MM.1S (cell line): ENCODE measurements at regions not wholly inside any gene's neighbourhood (a gene's known extent, or its start where the extent isn't known, plus 50 kb on each side); places are given as distances from the start of the nearest gene placed in this dataset.

ENCODE experiments used
- DNase-seq: peaks from one replicate; pipeline ENCODE4 v3.0.0-alpha.2; 2015
- H2AFZ ChIP-seq: fragments of 300-600 bp; sonication (generic); 2 replicates; pipeline ENCODE4 v1.6.0; 2016; ENCODE audit warnings: antibody characterized with exemption, low read length
- H3F3A ChIP-seq: fragments of 300-600 bp; sonication (generic); 2 replicates; pipeline ENCODE4 v1.6.1; 2016; ENCODE audit warnings: mild to moderate bottlenecking, antibody characterized with exemption, low read length, moderate library complexity, mixed read lengths; ENCODE audit not compliant: insufficient read depth
- H3K27ac ChIP-seq: fragments of 300-600 bp; sonication (generic); 2 replicates; pipeline ENCODE4 v1.5.1; 2016; ENCODE audit warnings: mild to moderate bottlenecking, low read length
- H3K27me3 ChIP-seq: fragments of 300-600 bp; sonication (generic); replicated peaks from 2 replicates; pipeline ENCODE4 v1.6.0; 2016; ENCODE audit warnings: low read length; ENCODE audit not compliant: insufficient read depth
- H3K36me3 ChIP-seq: fragments of 300-600 bp; sonication (generic); replicated peaks from 2 replicates; pipeline ENCODE4 v1.6.1; 2016; ENCODE audit warnings: mild to moderate bottlenecking, low read length, mixed read lengths; ENCODE audit not compliant: insufficient read depth
- H3K4me1 ChIP-seq: fragments of 300-600 bp; sonication (generic); 2 replicates; pipeline ENCODE4 v1.6.1; 2016; ENCODE audit warnings: low read length, mixed read lengths
- H3K4me2 ChIP-seq: fragments of 300-600 bp; sonication (generic); 2 replicates; pipeline ENCODE4 v1.6.0; 2016; ENCODE audit warnings: low read depth, low read length
- H3K4me3 ChIP-seq: fragments of 300-600 bp; sonication (generic); 2 replicates; pipeline ENCODE4 v1.5.1; 2016; ENCODE audit warnings: low read length, mixed read lengths
- H3K79me2 ChIP-seq: fragments of 300-600 bp; sonication (generic); 2 replicates; pipeline ENCODE4 v1.6.1; 2016; ENCODE audit warnings: mixed run types, low read length, mixed read lengths
- H3K9ac ChIP-seq: fragments of 300-600 bp; sonication (generic); 2 replicates; pipeline ENCODE4 v1.6.1; 2016; ENCODE audit warnings: low read length, mixed read lengths
- H3K9me2 ChIP-seq: fragments of 300-600 bp; sonication (generic); replicated peaks from 2 replicates; pipeline ENCODE4 v1.6.1; 2016; ENCODE audit warnings: mild to moderate bottlenecking, low read length, mixed read lengths; ENCODE audit not compliant: insufficient read depth
- H3K9me3 ChIP-seq: fragments of 300-600 bp; sonication (generic); replicated peaks from 2 replicates; pipeline ENCODE4 v1.6.1; 2016; ENCODE audit warnings: mild to moderate bottlenecking, low read length, mixed read lengths; ENCODE audit not compliant: insufficient read depth
- H4K20me1 ChIP-seq: fragments of 300-600 bp; sonication (generic); 2 replicates; pipeline ENCODE4 v1.6.1; 2016; ENCODE audit warnings: mild to moderate bottlenecking, low read length, moderate library complexity, mixed read lengths; ENCODE audit not compliant: insufficient read depth
- EZH2 ChIP-seq: fragments of 300-600 bp; sonication (generic); optimal IDR thresholded peaks from 2 replicates; pipeline ENCODE3; 2017; ENCODE audit warnings: low read depth, mild to moderate bottlenecking, antibody characterized with exemption, low read length, mixed read lengths
- EZH2phosphoT487 ChIP-seq: fragments of 300-600 bp; sonication (generic); IDR thresholded peaks from 2 replicates; pipeline ENCODE4 v1.6.1; 2018; ENCODE audit warnings: antibody characterized with exemption, low read length
- TF ChIP-seq, protein P1 (sequence below): fragments of 300-600 bp; sonication (generic); IDR thresholded peaks from 2 replicates; pipeline ENCODE4 v1.5.1; 2016; ENCODE audit warnings: antibody characterized with exemption, low read length, mixed read lengths

DNA sequence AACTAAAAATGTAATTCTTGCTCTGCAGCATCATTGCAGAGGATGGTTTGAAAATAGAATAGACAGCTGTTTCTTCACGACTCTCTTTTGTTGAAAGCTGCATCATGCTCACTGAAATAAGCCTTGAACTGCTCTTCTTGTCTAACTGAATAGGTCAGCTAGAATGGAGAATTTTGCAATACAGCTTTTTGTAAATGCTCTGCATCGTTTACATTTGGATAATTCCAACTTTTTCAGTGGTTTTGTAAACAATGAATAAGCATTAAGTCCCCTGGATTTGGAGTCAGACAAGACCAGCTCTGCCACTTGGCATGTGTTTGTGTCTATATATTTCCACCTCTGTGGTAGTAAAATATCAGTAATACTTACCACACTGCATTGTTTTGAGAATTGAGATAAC lies 95.2 kb downstream of the PLSCR2 start:
- H3F3A ChIP-seq: no peaks in the 10 kb centered on the region
- H3K4me3 ChIP-seq: no peak overlapping the region
- no peaks in the 10 kb centered on the region for H3K36me3 ChIP-seq
- H3K9me3 ChIP-seq: no peaks in the 10 kb centered on the region; the same call in 1 of the 2 replicates
- no peak overlapping the region for H2AFZ ChIP-seq
- TF ChIP-seq, protein P1, sequence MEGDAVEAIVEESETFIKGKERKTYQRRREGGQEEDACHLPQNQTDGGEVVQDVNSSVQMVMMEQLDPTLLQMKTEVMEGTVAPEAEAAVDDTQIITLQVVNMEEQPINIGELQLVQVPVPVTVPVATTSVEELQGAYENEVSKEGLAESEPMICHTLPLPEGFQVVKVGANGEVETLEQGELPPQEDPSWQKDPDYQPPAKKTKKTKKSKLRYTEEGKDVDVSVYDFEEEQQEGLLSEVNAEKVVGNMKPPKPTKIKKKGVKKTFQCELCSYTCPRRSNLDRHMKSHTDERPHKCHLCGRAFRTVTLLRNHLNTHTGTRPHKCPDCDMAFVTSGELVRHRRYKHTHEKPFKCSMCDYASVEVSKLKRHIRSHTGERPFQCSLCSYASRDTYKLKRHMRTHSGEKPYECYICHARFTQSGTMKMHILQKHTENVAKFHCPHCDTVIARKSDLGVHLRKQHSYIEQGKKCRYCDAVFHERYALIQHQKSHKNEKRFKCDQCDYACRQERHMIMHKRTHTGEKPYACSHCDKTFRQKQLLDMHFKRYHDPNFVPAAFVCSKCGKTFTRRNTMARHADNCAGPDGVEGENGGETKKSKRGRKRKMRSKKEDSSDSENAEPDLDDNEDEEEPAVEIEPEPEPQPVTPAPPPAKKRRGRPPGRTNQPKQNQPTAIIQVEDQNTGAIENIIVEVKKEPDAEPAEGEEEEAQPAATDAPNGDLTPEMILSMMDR: no peak
- TF ChIP-seq EZH2: no peak
- no peak for TF ChIP-seq EZH2phosphoT487
- no peak for DNase-seq
- H3K9me2 ChIP-seq: no peaks in the 10 kb centered on the region
- no peak overlapping the region for H3K4me2 ChIP-seq
- no peaks in the 10 kb centered on the region for H3K27me3 ChIP-seq
- no peaks in the 10 kb centered on the region for H4K20me1 ChIP-seq
- H3K27ac ChIP-seq: no peak overlapping the region
- no peaks in the 10 kb centered on the region for H3K4me1 ChIP-seq
- no peaks in the 10 kb centered on the region for H3K79me2 ChIP-seq
- H3K9ac ChIP-seq: no peak overlapping the region

GRCh38 chr3:146371902-146372301 lies 97.5 kb downstream of the PLSCR2 start:
- no peak for DNase-seq
- no peak overlapping the region for H2AFZ ChIP-seq
- no peaks in the 10 kb centered on the region for H3F3A ChIP-seq
- no peak overlapping the region for H3K4me2 ChIP-seq
- no peak overlapping the region for H3K9ac ChIP-seq
- H3K79me2 ChIP-seq: no peaks in the 10 kb centered on the region
- H3K4me3 ChIP-seq: no peak overlapping the region
- H3K9me2 ChIP-seq: no peaks in the 10 kb centered on the region
- no peak overlapping the region for H3K27ac ChIP-seq
- no peaks in the 10 kb centered on the region for H3K36me3 ChIP-seq
- H3K27me3 ChIP-seq: no peaks in the 10 kb centered on the region
- no peaks in the 10 kb centered on the region for H3K4me1 ChIP-seq
- H4K20me1 ChIP-seq: no peaks in the 10 kb centered on the region
- TF ChIP-seq, protein P1: no peak
- no peak for TF ChIP-seq EZH2phosphoT487
- no peaks in the 10 kb centered on the region; the same call in 1 of the 2 replicates for H3K9me3 ChIP-seq

DNA sequence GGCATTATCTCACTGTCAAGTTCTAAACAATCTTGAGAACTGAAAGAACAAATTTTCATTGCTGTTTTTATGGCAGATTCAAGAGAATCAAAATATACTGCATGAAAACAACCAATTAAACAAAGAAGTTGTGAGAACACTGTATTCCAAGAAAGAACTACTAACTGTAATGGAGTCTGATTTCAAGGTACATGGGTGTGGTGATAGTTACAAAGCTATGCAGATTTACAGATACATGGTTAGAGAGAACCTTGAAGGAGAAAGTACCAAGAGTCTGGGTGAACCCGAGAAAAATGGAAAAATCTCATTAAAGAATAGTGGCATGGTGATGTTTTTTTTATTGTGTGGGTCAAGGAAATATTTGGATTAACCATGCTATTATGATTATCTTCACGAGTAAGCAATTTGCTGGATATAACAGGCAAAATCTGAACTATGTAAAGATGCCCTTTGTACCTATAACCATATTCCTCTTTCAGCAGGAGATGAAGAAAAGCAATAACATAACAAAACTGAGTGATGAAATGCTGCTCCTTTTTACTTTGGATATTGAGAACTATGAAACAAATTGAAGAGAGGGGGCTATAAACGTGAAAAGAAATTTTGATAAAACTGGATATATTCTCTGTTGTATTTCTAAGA lies 100.4 kb downstream of the PLSCR2 start:
- H3F3A ChIP-seq: no peaks in the 10 kb centered on the region
- H3K9ac ChIP-seq: no peak overlapping the region
- H3K79me2 ChIP-seq: no peaks in the 10 kb centered on the region
- no peak overlapping the region for H3K4me2 ChIP-seq
- DNase-seq: no peak
- TF ChIP-seq EZH2: no peak
- TF ChIP-seq, protein P1: no peak
- no peak for TF ChIP-seq EZH2phosphoT487
- no peak overlapping the region for H2AFZ ChIP-seq
- no peak overlapping the region for H3K27ac ChIP-seq
- no peaks in the 10 kb centered on the region for H4K20me1 ChIP-seq
- H3K36me3 ChIP-seq: no peaks in the 10 kb centered on the region
- no peak overlapping the region for H3K4me3 ChIP-seq
- H3K9me2 ChIP-seq: no peaks in the 10 kb centered on the region
- no peaks in the 10 kb centered on the region for H3K4me1 ChIP-seq
- no peaks in the 10 kb centered on the region for H3K9me3 ChIP-seq
- no peaks in the 10 kb centered on the region for H3K27me3 ChIP-seq
